ENCODE measurements at regions not wholly inside any gene's neighbourhood (a gene's known extent, or its start where the extent isn't known, plus 50 kb on each side); places are given as distances from the start of the nearest gene placed in this dataset.
"Not testable (repeated sequence)": the region's sequence is repeated elsewhere in the genome, so short reads cannot be mapped to it uniquely, and the experiment has no call there.

DNA sequence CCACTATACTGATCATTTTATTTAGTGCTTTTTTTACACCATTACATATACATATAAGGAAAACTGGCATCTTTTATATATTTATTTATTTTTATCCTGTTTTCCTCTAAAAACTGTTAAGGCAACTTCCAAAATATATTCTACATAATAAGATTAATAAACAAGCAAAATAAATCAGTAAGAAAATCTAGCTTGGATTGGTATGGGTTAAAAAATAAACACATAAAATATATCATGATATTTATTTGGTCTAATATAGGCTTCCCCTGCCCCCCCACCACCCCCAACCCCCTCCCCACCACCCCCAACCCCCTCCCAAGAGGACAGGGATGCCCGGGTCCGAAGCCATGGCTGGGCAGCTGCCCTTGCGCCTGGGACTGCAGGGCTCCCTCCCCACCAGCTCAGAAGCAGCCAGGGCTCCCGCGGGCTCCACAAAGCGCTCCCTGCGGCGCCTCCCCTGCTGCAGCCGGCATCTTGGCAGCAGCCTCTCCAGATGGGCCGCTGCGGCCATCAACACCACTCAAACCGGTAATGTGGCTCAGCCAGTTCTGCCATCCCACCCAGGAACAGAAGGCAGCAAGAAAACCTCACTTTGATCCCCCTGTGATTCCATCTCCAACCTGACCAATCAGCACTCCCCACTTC, 319.3 kb downstream of the SPATA31A6 start:
- intact Hi-C loops (cut with DNase I); ATAC-seq (ENCODE audit: poor library complexity); DNase-seq: not testable (repeated sequence)

DNA sequence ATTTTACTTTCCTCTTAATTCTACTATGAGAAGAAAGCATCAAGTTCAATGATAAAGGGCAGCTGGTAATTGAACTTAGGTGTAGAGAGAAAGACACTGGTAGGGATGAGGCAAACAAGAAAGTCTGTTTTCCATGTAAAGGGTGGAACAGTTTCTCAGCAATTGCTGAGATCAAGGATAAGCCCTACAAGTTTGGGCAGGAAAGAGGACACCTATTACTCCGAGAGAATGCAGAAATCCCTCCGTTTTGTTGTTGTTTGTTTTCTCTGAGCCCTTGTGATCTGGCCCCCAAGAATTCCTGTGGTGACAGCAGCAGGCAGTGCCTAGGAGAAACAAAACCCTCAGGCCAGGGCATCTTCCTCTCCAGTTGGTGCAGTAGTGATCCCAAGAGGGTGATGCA, 324.7 kb downstream of the SPATA31A6 start:
- ATAC-seq (ENCODE audit: poor library complexity); intact Hi-C loops (cut with DNase I); DNase-seq: not testable (repeated sequence)

DNA sequence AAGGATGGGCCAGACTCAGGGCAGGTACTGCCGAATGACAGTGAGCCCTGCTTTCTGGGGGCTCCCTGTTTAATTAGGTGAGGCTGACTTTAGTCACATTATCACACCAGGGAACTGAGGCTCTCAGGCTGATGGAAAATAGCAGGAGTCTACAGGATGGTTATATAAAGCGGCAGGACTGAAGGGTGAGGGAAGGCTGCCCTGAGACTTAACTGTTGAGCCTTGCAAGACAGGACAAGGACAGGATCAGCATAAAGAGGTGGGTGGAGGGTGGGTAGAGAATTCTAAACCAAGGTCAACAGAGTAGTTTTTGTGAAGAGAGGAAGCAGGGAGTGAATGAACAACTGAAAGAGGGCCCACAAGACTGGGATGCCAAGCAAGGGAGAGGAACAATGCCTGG, 330.1 kb downstream of the SPATA31A6 start:
- ATAC-seq (ENCODE audit: poor library complexity); DNase-seq; intact Hi-C loops (cut with DNase I): not testable (repeated sequence)

DNA sequence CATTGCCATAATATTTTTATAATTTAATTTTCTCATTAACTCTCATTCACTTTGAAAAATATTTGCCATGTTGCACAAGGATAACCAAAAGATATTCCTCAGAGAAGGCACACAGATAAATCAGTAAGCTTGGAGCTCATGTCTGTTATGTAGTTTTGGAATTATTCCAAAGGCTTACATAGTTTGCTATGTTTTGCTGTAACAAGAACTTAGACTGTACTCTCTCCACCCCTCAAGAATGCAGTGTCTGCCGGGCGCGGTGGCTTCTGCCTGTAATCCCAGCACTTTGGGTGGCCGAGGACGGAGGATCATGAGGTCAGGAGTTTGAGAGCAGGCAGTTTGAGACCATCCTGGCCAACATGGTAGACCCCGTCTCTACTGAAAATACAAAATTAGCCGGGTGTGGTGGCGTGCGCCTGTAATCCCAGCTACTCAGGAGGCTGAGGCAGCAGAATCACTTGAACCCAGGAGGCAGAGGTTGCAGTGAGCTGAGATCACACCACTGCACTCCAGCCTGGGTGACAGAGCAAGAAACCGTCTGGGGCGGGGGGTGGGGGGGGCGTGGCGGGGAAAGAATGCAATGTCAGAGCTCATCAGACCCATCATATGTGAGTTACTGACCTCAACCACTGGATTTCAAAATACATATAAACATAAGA, 351.0 kb downstream of the SPATA31A6 start:
- ATAC-seq (ENCODE audit: poor library complexity); intact Hi-C loops (cut with DNase I); DNase-seq: not testable (repeated sequence)

DNA sequence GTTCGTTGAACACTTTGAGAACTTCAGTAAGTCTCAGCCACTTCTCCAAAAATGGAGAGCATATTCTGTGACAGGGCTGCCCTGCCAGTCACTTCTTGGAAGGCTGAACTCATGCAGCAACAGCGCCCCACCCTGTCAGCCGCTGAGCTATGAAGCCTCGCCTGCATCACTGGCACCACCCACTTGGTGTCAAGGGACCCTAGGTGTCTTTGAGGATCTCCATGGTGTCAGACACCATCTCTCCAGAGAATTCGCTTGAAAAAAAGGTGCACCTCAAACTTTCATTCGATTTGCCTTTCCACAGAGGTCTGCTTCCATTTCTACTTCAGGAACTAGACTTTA, 351.5 kb downstream of the SPATA31A6 start:
- ATAC-seq (ENCODE audit: poor library complexity); intact Hi-C loops (cut with DNase I): not testable (repeated sequence)
- DNase-seq, result peak; percentile 29

DNA sequence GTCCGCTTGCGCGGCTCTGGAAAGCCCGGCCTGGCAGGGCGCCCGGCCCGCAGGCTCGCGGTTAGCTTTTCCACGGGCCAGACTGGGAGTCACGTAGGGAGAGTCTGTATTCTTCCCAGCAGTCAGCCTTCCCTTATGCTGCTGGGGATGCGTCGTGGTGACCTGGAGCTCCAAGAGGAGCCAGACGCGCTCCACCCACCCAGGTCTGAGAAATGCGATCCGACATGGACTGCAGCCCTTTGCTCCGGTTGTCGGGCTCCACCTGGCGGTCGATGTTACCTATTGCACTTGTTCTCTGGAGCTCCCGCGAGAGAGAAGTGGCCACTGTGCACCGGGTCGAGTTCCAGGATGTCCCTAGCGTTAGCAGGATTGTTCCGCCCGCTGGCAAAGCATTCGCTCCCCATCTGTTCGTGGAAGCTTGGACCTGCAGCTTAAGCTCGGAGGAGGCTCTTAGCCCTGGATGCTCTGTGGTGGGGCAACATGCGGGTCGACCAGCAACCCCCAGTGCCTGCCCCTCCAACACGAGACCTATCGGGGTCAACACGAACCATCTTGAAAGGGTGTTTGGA, 367.4 kb downstream of the SPATA31A6 start:
- peak; percentile 17 for DNase-seq
- intact Hi-C loops (cut with DNase I); ATAC-seq (ENCODE audit: poor library complexity): not testable (repeated sequence)

DNA sequence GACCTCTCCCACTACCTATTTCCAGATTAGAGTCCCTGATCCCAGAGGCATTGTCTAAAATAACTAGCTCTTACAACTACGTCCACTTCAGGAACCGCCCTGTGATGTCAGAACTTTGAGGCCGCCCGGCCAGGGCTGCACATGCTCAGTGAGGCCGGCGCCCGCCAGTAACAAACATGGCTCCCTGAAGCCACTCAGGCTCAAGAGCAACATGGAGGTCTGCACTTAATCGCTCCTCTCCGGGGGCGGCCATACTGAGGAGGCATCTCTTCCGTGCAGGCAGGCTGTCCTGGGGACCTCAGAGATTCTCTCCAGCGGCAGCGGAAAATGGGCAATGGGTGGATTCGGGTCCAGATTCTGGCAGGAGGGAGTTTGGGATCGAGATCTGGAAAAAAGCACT, 385.1 kb downstream of the SPATA31A6 start:
- intact Hi-C loops (cut with DNase I), result not testable (repeated sequence)

DNA sequence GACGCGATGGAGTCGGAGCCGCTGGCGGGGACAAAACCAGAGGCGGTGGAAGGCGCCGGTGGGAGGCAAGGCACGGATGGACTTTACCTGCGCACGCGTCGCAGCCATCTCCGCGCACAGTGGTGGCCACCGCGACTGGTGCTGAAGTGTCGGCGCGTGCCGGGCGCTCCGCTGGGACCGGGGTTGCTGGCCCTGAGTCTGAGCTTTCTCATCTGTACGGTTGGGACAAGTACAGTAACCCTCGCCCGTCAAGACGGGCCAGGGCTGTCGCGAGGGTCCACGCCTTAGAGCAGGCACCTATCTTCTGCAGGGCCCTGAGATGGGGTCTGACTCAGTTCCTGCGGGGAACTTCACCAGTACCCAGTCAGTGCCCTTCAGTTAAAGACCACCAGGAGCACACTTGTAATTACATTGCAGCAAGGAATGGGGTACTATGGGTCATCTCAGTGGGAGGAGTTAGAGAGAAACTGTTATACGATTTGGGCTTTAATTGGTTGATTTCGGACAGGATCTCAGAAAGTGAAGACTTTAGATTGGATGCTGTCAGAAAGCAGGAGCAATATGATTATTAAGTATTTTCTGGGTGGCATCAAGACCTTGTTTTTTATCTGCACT, 385.6 kb downstream of the SPATA31A6 start:
- ATAC-seq (ENCODE audit: poor library complexity); DNase-seq; intact Hi-C loops (cut with DNase I): not testable (repeated sequence)

More for the DNA sequence above, 385.1 kb downstream of the SPATA31A6 start:
- DNase-seq; ATAC-seq (ENCODE audit: poor library complexity): not testable (repeated sequence)

DNA sequence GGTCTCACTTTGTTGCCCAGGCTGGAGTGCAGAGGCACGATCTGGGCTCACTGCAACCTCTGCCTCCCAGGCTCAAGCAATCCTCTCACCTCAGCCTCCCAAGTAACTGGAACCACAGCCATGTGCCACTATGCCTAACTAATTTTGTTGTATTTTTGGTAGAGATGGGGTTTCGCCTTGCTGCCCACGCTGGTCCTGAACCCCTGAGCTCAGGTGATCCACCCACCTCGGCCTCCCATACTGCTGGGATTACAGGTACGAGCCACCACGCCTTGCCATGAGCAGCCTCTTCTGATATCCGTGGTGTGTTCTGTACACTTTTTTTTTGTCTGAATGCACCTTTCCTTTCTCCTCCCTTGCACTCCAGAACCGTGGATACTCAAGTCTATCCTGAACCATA, 394.4 kb downstream of the SPATA31A6 start:
- ATAC-seq (ENCODE audit: poor library complexity); DNase-seq; intact Hi-C loops (cut with DNase I): not testable (repeated sequence)
